ENCODE measurements at regions not wholly inside any gene's neighbourhood (a gene's known extent, or its start where the extent isn't known, plus 50 kb on each side); places are given as distances from the start of the nearest gene placed in this dataset.
A peak's percentile ranks its signal among the peaks of the same experiment; 100 is the strongest.
"Not testable (repeated sequence)": the region's sequence is repeated elsewhere in the genome, so short reads cannot be mapped to it uniquely, and the experiment has no call there.

DNA sequence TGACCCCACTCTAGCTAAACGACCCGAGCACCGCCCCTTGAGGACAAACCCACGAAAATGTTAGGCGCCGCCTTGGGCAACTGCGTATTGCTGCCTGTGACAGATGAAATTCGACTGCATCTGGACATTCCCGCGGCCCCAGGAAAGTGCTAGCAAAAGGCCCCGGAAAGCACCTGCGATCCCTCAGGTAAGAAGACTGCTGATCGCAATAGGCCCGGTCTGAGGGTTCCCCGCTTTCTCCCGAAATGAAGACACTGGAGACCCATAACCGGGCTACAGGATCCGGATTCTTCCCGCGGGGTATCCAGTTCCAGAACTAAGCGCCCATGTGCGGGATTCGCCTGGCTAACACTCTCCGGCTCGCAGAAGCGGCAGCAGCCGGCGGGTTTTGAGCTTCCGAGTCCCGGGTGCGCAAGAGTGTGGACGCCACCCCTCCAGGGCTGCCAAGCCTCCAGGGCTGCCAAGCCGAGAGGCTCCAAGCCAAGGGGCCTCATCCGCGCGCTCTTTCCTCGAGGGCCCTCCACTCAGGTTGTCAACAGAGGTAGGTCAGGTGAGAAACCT lies 157.9 kb upstream of the NBPF11 start:
- no peak for DNase-seq

DNA sequence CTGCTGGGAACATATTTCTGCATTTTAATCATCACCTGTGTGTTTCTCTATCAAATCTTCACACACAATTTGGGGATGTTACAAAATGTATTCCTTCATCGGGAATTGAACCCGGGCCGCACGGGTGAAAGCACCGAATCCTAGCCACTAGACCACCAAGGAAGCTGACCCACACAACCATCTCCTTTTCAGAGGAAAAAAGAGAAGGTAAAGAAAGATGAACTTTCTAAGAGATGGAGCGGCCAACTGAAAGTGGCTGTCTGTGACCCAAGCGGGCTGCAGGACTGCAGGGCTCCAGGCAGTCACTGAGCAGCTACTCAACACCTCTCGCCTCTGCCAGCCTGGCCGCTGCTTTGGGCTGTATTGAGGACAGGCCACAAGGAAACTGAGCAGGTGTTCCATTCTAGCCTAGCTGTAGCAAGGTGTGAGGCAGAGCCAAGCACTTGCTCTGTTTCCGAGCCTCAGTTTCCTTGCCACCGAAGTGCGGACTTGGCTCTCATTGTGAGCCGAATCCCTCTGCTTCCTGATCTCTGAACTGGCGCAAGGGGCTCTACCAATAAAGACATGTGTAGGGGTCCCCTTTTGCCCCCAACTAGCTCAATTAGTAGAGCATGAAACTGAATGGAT lies 156.9 kb upstream of the NBPF11 start:
- DNase-seq = no peak

GRCh38 chr1:148307583-148308185 lies 155.6 kb upstream of the NBPF11 start:
- DNase-seq = no peak

- DNase-seq = not testable (repeated sequence)
Observed at GRCh38 chr1:148304935-148305334, 152.9 kb upstream of the NBPF11 start.

DNA sequence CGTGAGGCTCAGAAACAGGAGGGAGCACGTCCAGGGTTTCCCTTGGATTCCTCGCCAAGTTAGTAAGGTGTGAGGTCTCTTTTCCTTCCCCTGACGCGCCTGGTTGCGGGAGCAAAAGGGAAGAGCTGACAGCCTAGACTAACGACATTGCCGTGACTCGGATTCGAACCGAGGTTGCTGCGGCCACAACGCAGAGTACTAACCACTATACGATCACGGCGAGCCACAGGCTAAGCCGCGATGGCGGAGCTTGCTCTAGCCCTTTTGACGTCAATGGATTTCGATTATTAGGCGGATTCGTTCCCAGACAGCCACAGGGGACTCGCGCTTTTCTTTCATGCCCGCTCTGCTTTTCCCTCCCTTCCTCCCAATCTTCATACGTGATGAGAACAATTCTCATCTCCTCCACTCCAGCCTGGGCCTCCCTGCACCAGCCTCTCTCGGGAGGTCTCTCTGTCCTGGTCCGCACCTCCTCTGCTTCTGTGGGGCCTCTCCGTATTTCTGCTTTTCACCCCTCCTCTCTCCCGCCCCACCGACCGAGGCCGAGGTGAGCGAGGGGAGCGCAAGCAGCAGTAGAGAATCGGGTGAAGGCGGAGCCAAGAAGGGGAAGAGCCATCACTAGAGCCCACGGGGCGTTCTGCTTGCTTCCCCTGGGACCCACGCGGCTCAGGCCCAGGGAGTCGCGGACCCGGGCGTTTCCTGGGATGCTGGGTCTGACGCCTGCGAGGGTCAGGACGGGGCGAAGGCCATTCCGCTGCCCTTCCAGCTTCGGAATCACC lies 150.7 kb upstream of the NBPF11 start:
- peak; percentile 76 to 84 for DNase-seq

GRCh38 chr1:148297852-148298251 lies 145.8 kb upstream of the NBPF11 start:
- DNase-seq = not testable (repeated sequence)

DNA sequence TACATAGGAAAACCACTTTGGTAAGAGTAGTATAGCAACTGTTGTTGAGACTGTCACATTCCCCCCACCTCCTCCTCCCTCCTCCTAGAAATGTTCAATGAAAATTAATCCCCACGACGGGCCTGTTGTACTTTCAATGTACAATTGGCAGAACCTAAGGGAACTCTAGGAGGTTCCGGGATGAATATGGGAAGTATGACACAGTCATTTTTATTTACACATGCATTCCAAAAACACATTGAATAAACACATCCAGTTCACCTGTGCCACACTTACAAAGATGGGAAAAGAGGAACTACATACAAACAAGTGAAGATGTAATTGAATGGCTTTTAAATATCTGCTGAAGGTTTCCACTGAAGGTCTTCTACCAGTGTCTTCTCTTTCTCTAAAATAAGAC lies 144.4 kb upstream of the NBPF11 start:
- DNase-seq = no peak

GRCh38 chr1:148294116-148294807 lies 142.2 kb upstream of the NBPF11 start:
- DNase-seq = no peak

DNA sequence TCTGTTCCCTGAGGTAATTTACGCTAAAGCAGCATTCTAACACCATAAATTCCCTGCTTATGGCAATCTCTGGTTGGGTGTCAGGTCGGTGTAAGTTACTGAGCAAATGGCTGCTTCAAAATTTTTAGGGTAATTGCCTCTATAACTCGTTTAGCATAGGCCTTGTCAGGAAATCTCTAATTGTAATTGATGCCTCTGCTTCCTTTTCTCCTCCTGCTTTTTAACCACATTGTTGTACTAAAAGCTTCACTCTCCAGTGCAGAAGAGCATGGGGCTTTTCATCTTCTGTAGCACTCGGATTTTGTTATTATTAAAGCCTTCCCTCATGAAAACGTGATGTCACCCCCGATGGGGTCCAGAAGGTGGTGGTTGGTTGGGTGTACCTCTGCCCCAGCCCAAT lies 141.6 kb upstream of the NBPF11 start:
- DNase-seq = no peak

DNA sequence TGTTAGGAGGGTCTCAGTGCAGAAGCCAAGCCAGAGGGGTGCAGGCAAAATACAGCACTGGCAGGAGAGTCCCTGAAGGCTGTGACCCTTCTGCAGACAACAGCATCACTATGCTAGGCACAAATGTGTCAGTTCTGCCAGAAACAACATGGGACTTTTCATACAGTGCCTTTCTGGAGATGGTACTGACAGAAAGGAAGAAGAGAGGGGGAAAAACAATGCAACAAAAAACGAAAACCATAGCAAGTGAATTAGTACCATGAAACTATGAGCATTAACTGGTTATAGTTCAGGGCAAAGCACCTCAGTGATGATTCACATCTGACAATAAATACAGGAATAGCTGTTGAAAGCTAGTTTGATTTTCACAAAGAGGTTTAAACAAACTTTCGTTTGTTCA lies 140.8 kb upstream of the NBPF11 start:
- no peak for DNase-seq

DNA sequence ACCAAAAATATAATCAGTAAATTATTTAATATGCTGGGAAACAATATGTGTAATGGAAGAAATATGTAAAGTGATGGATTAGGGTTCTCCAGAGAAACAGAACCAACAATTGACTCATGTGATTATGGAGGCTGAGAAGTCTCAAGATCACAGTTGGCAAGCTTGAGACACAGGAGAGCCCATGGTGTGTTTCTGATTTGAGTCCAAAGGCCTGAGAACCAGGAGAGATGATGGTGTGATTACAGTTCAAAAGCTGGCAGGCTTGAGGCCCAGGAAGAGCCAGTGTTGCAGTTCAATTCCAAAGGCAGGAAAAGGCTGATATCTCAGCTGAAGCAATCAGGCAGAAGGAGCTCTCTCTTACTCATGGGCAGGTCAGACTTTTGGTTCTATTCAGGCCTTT lies 138.8 kb upstream of the NBPF11 start:
- DNase-seq = no peak

DNA sequence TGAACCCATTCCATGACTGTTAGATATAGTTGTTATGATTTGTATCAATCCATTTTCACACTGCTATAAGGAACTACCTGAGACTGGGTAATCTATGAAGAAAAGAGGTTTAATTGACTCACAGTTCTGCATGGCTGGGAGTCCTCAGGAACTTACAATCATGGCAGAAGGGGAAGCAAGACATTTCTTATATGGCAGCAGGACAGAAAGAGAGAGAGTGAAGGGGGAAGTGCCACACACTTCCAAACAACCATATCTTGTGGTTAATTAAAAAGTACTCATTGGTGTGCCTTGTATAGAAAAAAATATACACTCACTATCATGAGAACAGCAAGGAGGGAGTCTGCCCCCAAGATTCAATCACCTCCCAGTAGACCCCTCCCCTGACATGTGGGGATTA lies 137.6 kb upstream of the NBPF11 start:
- DNase-seq = no peak

GRCh38 chr1:148285946-148286345 lies 133.9 kb upstream of the NBPF11 start:
- DNase-seq = not testable (repeated sequence)

- not testable (repeated sequence) for DNase-seq
Observed at GRCh38 chr1:148280831-148281572, 128.9 kb upstream of the NBPF11 start.

DNA sequence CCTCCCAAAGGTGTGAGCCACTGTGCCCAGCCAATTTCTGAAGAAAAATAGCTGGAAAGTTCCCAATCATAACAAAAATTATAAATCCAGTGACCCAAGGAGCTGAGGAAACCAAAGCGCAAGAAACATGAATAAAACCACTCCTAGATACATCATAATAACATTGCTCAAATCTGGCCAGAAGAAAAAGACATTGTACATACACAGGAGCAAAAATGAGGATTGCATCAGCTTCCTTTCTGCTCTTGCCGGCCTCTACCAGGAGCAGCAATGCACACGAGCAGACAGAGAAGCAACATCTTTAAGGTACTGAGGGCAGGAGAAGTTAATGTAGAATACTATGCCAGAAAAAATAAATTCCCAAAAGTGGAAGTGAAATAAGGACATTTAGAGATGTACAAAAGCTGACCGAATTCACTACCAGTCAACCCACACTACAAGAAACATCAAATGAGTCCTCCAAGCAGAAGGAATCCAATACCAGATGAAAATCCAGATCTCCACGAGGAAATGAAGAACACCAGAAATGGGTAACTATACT lies 127.0 kb upstream of the NBPF11 start:
- not testable (repeated sequence) for DNase-seq

- not testable (repeated sequence) for DNase-seq
Observed at GRCh38 chr1:148277865-148278279, 125.8 kb upstream of the NBPF11 start.

- DNase-seq = not testable (repeated sequence)
Observed at GRCh38 chr1:148267066-148267465, 115.0 kb upstream of the NBPF11 start.

GRCh38 chr1:148264374-148265276 lies 112.5 kb upstream of the NBPF11 start:
- DNase-seq = peak in 1 of 2 donors; percentile 34

DNA sequence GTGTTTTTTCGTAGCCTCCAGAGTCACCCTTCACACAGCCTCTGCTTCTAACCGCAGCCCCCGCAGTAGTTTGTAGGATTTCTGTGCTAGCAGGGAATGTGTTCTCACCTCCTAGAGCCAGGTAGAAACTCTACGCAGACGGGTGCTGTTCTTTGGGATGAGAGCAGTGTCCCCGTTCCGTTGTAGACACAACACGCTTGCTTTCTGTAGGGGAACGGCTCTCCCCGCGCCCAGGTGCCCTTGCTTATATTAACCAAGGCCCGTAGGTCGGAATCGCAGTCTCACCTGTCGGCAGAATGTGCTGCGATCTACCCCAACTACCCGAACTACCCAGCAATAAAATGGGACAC lies 111.8 kb upstream of the NBPF11 start:
- DNase-seq = no peak

GRCh38 chr1:148263128-148263905 lies 111.2 kb upstream of the NBPF11 start:
- peak; percentile 68 to 69 for DNase-seq

Data from stimulated activated CD4-positive, alpha-beta T cell treated with anti-CD3 and anti-CD28 coated beads, Interleukin-2, amount 100 ng/mL, for 24 hours (primary cell).